HTR-8/SVneo (cell line): ENCODE measurements at regions not wholly inside any gene's neighbourhood (a gene's known extent, or its start where the extent isn't known, plus 50 kb on each side); places are given as distances from the start of the nearest gene placed in this dataset.
"Not testable (repeated sequence)": the region's sequence is repeated elsewhere in the genome, so short reads cannot be mapped to it uniquely, and the experiment has no call there.

Source experiments
- DNase-seq: peaks from one replicate; pipeline ENCODE4 v3.0.0; 2011; ENCODE audit warnings: low spot score, mixed read lengths; ENCODE audit not compliant: insufficient read length
- FAIRE-seq: peaks from 2 replicates; lab custom pipeline; 2011; peaks lifted over from hg19 to GRCh38; lab: Jason Lieb, UNC

- peak; percentile 86 for DNase-seq
- peak; percentile 38 for FAIRE-seq
Measured at GRCh38 chr13:44815623-44816022, 173.6 kb downstream of the NUFIP1 start.

GRCh38 chr13:44814836-44815235 lies 174.4 kb downstream of the NUFIP1 start:
- no peak for FAIRE-seq
- DNase-seq, result no peak

- no peak for FAIRE-seq
- DNase-seq, result no peak
Measured at GRCh38 chr13:44814161-44814560, 175.1 kb downstream of the NUFIP1 start.

GRCh38 chr13:44812818-44813217 lies 176.5 kb downstream of the NUFIP1 start:
- DNase-seq (no peak), FAIRE-seq (no peak)

GRCh38 chr13:44810061-44810840 lies 179.0 kb downstream of the NUFIP1 start:
- DNase-seq, result no peak
- no peak for FAIRE-seq

GRCh38 chr13:44809190-44809589 lies 180.1 kb downstream of the NUFIP1 start:
- DNase-seq (no peak), FAIRE-seq (no peak)

- DNase-seq, result no peak
- no peak for FAIRE-seq
Measured at GRCh38 chr13:44808185-44808584, 181.1 kb downstream of the NUFIP1 start.

GRCh38 chr13:44807449-44808034 lies 181.7 kb downstream of the NUFIP1 start:
- FAIRE-seq, result no peak
- no peak for DNase-seq

GRCh38 chr13:44806826-44807225 lies 182.4 kb downstream of the NUFIP1 start:
- DNase-seq, result no peak
- no peak for FAIRE-seq

- FAIRE-seq, result no peak
- DNase-seq, result no peak
Measured at GRCh38 chr13:44805585-44805984, 183.7 kb downstream of the NUFIP1 start.

GRCh38 chr13:44803390-44803789 lies 185.9 kb downstream of the NUFIP1 start:
- DNase-seq, result no peak
- FAIRE-seq, result no peak

- FAIRE-seq (no peak), DNase-seq (no peak)
Measured at GRCh38 chr13:44802491-44802890, 186.8 kb downstream of the NUFIP1 start.

- DNase-seq (peak; percentile 45), FAIRE-seq (no peak)
Measured at GRCh38 chr13:44801990-44802389, 187.3 kb downstream of the NUFIP1 start.

- FAIRE-seq (no peak), DNase-seq (no peak)
Measured at GRCh38 chr13:44800626-44801025, 188.6 kb downstream of the NUFIP1 start.

GRCh38 chr13:44797685-44798084 lies 191.6 kb downstream of the NUFIP1 start:
- FAIRE-seq, result no peak

GRCh38 chr13:44796597-44797490 lies 192.4 kb downstream of the NUFIP1 start:
- no peak for DNase-seq
- FAIRE-seq, result no peak

More at GRCh38 chr13:44797685-44798084, 191.6 kb downstream of the NUFIP1 start:
- DNase-seq, result no peak

- not testable (repeated sequence) for FAIRE-seq
Measured at GRCh38 chr13:44796039-44796438, 193.2 kb downstream of the NUFIP1 start.

GRCh38 chr13:44795176-44795575 lies 194.1 kb downstream of the NUFIP1 start:
- no peak for DNase-seq
- no peak for FAIRE-seq

More at GRCh38 chr13:44796039-44796438, 193.2 kb downstream of the NUFIP1 start:
- not testable (repeated sequence) for DNase-seq

GRCh38 chr13:44792096-44792495 lies 197.2 kb downstream of the NUFIP1 start:
- DNase-seq (no peak), FAIRE-seq (no peak)

GRCh38 chr13:44790289-44790688 lies 199.0 kb downstream of the NUFIP1 start:
- DNase-seq (no peak), FAIRE-seq (no peak)

- no peak for FAIRE-seq
- DNase-seq, result no peak
Measured at GRCh38 chr13:44787617-44788016, 201.7 kb downstream of the NUFIP1 start.
